SU-DHL-6 (cell line): ENCODE measurements at regions not wholly inside any gene's neighbourhood (a gene's known extent, or its start where the extent isn't known, plus 50 kb on each side); places are given as distances from the start of the nearest gene placed in this dataset.

ENCODE experiments used
- H2AFZ ChIP-seq: fragments of 200-600 bp; sonication (generic); 2 replicates; pipeline ENCODE4 v1.6.1; 2014; ENCODE audit warnings: low read depth, mild to moderate bottlenecking, moderate library complexity, mixed read lengths, antibody characterized with exemption, low read length; ENCODE audit not compliant: severe bottlenecking
- H3F3A ChIP-seq: fragments of 200-600 bp; shearing (Covaris generic); 2 replicates; pipeline ENCODE4 v1.6.0; 2016; ENCODE audit warnings: antibody characterized with exemption, mild to moderate bottlenecking; ENCODE audit not compliant: insufficient read depth
- H3K27ac ChIP-seq: fragments of 200-600 bp; sonication (generic); 2 replicates; pipeline ENCODE4 v1.5.1; 2016; ENCODE audit warnings: low read depth, mild to moderate bottlenecking, low read length, moderate library complexity, mixed read lengths
- H3K27me3 ChIP-seq: fragments of 200-600 bp; sonication (generic), shearing (Covaris generic); 2 replicates; pipeline ENCODE4 v1.6.0; 2014; ENCODE audit warnings: mild to moderate bottlenecking, low read length
- H3K36me3 ChIP-seq: fragments of 200-600 bp; sonication (generic); 2 replicates; pipeline ENCODE4 v1.6.1; 2014; ENCODE audit warnings: mild to moderate bottlenecking, low read length, mixed read lengths
- H3K4me2 ChIP-seq: fragments of 300-600, 200-600 bp; shearing (Covaris generic), sonication (generic); 2 replicates; pipeline ENCODE4 v1.6.0; 2014; ENCODE audit warnings: low read length, low read depth, mild to moderate bottlenecking; ENCODE audit not compliant: poor library complexity, severe bottlenecking
- H3K4me3 ChIP-seq: fragments of 200-600 bp; sonication (generic); 2 replicates; pipeline ENCODE4 v1.5.1; 2014; ENCODE audit warnings: antibody characterized with exemption, low read length, mild to moderate bottlenecking, mixed read lengths; ENCODE audit not compliant: insufficient read depth, poor library complexity, severe bottlenecking
- H3K79me2 ChIP-seq: fragments of 200-600 bp; sonication (generic); 2 replicates; pipeline ENCODE4 v1.6.1; 2014; ENCODE audit warnings: mild to moderate bottlenecking, low read length, moderate library complexity; ENCODE audit not compliant: insufficient read depth
- H3K9ac ChIP-seq: fragments of 200-600 bp; sonication (generic); 2 replicates; pipeline ENCODE4 v1.7.0; 2014; ENCODE audit warnings: mild to moderate bottlenecking, low read length
- H3K9me2 ChIP-seq: fragments of 200-600 bp; sonication (generic); replicated peaks from 2 replicates; pipeline ENCODE4 v1.6.1; 2014; ENCODE audit warnings: low read length; ENCODE audit not compliant: insufficient read depth
- H3K9me3 ChIP-seq: fragments of 200-600 bp; sonication (generic); 2 replicates; pipeline ENCODE4 v1.6.1; 2014; ENCODE audit warnings: low read length, mixed read lengths; ENCODE audit not compliant: insufficient read depth
- H4K20me1 ChIP-seq: fragments of 200-600 bp; sonication (generic); 2 replicates; pipeline ENCODE4 v1.6.1; 2014; ENCODE audit warnings: low read depth, mild to moderate bottlenecking, antibody characterized with exemption, low read length, moderate library complexity, mixed read lengths
- EZH2phosphoT487 ChIP-seq: fragments of 200-600 bp; sonication (generic), shearing (Covaris generic); conservative IDR thresholded peaks from 2 replicates; pipeline ENCODE4 v1.6.1; 2018; ENCODE audit warnings: mild to moderate bottlenecking, antibody characterized with exemption, low read length, moderate library complexity, mixed read lengths
- TF ChIP-seq, protein P1 (sequence below): fragments of 200-600 bp; sonication (generic); IDR thresholded peaks from one replicate; pipeline ENCODE4 v1.5.1; 2017; ENCODE audit warnings: antibody characterized with exemption, mild to moderate bottlenecking, low read length, moderate library complexity; ENCODE audit not compliant: insufficient read depth, poor library complexity, severe bottlenecking

DNA sequence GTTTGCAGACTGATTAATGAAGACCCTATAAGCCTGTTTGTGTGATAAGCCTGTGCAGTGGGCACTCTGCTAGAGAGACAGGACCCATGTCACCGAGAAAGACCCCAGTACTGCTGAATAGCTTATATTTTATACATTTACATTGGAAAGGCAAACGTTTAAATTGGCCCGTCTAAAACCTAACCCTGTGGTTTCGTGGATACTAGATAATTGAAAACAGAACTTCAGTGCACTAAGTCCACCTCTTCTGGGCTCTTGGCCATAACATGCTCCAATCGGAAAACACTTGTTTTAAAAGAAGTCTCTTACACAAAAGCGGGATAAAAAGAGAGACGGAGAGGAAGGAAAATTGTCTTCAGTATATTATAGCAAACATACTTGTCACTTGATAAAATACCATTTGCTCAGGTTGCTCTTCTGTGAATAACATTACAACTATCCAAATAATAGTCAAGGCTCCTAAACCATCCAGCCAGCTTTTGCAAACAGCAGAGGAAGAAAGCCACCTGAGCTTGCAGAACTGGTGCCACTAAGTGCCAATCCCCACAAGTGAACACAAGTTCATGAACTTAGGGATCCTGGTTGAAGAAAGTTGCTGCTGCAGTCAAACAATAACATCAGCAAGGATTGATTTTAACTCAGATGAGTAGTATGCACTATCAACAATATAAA is 218.4 kb upstream of the FN1 start:
- H3K4me3 ChIP-seq, result no peak overlapping the region
- H3K27me3 ChIP-seq, result no peaks in the 10 kb centered on the region
- H3K36me3 ChIP-seq, result no peaks in the 10 kb centered on the region
- no peaks in the 10 kb centered on the region for H4K20me1 ChIP-seq
- H3K9me2 ChIP-seq, result no peaks in the 10 kb centered on the region
- H3K4me2 ChIP-seq, result no peak overlapping the region
- H3K27ac ChIP-seq, result no peak overlapping the region
- no peaks in the 10 kb centered on the region for H3K9me3 ChIP-seq
- H3K79me2 ChIP-seq, result no peaks in the 10 kb centered on the region
- TF ChIP-seq EZH2phosphoT487, result no peak
- TF ChIP-seq, protein P1, sequence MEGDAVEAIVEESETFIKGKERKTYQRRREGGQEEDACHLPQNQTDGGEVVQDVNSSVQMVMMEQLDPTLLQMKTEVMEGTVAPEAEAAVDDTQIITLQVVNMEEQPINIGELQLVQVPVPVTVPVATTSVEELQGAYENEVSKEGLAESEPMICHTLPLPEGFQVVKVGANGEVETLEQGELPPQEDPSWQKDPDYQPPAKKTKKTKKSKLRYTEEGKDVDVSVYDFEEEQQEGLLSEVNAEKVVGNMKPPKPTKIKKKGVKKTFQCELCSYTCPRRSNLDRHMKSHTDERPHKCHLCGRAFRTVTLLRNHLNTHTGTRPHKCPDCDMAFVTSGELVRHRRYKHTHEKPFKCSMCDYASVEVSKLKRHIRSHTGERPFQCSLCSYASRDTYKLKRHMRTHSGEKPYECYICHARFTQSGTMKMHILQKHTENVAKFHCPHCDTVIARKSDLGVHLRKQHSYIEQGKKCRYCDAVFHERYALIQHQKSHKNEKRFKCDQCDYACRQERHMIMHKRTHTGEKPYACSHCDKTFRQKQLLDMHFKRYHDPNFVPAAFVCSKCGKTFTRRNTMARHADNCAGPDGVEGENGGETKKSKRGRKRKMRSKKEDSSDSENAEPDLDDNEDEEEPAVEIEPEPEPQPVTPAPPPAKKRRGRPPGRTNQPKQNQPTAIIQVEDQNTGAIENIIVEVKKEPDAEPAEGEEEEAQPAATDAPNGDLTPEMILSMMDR, result no peak
- H3K9ac ChIP-seq, result no peak overlapping the region
- no peaks in the 10 kb centered on the region for H3F3A ChIP-seq
- no peak overlapping the region for H2AFZ ChIP-seq

DNA sequence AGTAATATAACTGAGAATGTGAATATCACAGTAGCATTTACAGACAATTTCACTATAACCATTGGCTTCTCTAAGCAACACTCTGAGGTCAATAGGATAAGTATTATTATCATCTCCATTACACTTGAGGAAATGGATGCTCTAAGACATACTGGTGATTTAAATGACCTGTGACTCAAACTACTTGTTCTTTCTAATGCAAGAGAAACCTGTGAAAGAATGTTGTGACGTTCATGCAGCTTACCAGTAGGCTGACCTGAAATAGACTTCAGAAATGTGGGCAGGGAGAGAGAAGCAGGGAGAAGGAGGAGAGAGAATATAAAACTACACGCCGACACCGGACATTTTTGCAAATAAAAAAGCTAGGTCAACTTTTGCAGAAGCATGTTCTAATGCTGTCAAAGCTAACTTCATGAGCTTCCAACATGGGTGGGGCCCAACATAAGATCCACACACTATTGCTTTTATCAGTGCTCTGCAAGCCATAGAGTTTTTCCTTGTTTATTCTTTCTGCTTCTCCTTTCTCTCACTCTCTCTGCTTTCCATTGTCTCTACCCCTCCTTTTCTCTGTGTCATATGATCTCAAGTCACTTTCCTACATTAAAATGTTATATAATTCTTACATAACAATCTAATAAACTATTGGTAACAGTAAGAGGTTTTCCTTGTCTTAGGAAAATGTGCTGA is 217.6 kb upstream of the FN1 start:
- Histone ChIP-seq H3K79me2 (no peaks in the 10 kb centered on the region), H3K4me3 (no peak overlapping the region), H2AFZ (no peak overlapping the region), H3F3A (no peaks in the 10 kb centered on the region), H3K27me3 (no peaks in the 10 kb centered on the region), H3K36me3 (no peaks in the 10 kb centered on the region), H3K9me3 (no peaks in the 10 kb centered on the region), H4K20me1 (no peaks in the 10 kb centered on the region), H3K9me2 (no peaks in the 10 kb centered on the region), H3K9ac (no peak overlapping the region), H3K27ac (no peak overlapping the region), H3K4me2 (no peak overlapping the region)
- TF ChIP-seq EZH2phosphoT487, result no peak
- TF ChIP-seq, protein P1, result no peak

DNA sequence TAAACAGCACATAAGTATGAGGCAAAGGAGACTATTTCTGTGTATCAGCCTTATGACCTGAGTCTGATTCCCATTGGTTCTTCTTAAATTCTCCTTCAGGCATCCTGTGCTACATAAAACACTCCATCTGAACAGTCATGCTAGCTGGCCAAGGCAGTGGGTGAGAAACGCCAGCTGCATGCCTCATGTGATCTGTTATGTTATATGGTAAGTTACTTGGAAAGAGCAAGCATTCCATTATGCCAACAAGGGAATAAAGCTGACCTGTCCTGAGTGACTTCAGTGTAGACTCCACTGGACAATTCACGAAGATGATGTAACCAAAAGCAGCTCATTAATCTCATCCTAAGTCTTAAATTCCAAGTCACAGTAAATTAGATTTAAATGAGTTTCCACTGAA is 216.5 kb upstream of the FN1 start:
- H3K27me3 ChIP-seq, result no peaks in the 10 kb centered on the region
- no peaks in the 10 kb centered on the region for H3K79me2 ChIP-seq
- H3K4me3 ChIP-seq, result no peak overlapping the region
- no peak overlapping the region for H3K9ac ChIP-seq
- no peak overlapping the region for H3K27ac ChIP-seq
- H2AFZ ChIP-seq, result no peak overlapping the region
- no peaks in the 10 kb centered on the region for H3K36me3 ChIP-seq
- H4K20me1 ChIP-seq, result no peaks in the 10 kb centered on the region
- H3F3A ChIP-seq, result no peaks in the 10 kb centered on the region
- no peaks in the 10 kb centered on the region for H3K9me2 ChIP-seq
- no peak overlapping the region for H3K4me2 ChIP-seq
- no peaks in the 10 kb centered on the region for H3K9me3 ChIP-seq
- TF ChIP-seq, protein P1, result no peak
- no peak for TF ChIP-seq EZH2phosphoT487
